DND-41 (cell line): ENCODE measurements at regions not wholly inside any gene's neighbourhood (a gene's known extent, or its start where the extent isn't known, plus 50 kb on each side); places are given as distances from the start of the nearest gene placed in this dataset.

ENCODE experiments used
- EZH2 ChIP-seq: IDR thresholded peaks from 3 replicates; pipeline ENCODE4 v1.6.1; 2012; ENCODE audit warnings: borderline replicate concordance, low read depth, mild to moderate bottlenecking, moderate library complexity, low read length, inconsistent platforms; ENCODE audit not compliant: severe bottlenecking
- TF ChIP-seq, protein P1 (sequence below): IDR thresholded peaks from 2 replicates; pipeline ENCODE4 v1.5.1; 2012; ENCODE audit warnings: borderline replicate concordance, low read length, moderate library complexity, mild to moderate bottlenecking; ENCODE audit not compliant: poor library complexity, severe bottlenecking; ENCODE audit errors: extremely low read depth

DNA sequence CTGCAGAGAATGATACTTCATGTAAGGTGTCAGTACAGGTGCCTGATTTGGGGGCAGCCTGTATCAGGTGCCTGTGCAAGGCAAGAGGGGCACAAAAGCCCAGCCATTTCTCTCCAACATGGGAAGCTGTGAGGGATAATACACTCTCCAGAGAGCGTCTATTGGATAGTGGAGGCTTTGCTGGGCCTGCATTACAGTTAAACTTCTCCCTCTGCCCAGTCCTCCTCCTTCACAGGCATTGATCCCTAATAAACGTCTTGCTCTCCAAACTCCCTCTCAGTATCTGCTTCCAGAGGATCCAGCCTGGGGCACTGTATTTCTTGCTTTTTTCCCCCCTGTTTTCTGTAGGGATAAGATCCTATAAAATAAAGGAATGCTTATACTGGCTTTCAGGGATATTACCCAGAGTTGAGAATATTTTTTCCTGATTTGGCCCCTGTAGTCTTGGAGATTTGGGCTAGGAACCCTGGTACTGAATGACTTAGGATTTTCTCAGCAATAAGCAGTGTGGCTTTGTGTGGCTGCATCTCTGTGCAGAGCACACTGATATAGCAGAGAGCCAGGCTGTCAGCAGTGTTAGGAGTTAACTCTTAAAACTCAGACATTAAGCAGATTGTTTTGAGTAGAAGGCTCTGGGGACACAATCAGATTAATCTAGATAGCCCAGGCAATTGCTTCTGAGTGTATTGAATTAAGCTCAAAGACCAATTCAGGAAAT, 330.6 kb downstream of the CYRIA start:
- TF ChIP-seq, protein P1, sequence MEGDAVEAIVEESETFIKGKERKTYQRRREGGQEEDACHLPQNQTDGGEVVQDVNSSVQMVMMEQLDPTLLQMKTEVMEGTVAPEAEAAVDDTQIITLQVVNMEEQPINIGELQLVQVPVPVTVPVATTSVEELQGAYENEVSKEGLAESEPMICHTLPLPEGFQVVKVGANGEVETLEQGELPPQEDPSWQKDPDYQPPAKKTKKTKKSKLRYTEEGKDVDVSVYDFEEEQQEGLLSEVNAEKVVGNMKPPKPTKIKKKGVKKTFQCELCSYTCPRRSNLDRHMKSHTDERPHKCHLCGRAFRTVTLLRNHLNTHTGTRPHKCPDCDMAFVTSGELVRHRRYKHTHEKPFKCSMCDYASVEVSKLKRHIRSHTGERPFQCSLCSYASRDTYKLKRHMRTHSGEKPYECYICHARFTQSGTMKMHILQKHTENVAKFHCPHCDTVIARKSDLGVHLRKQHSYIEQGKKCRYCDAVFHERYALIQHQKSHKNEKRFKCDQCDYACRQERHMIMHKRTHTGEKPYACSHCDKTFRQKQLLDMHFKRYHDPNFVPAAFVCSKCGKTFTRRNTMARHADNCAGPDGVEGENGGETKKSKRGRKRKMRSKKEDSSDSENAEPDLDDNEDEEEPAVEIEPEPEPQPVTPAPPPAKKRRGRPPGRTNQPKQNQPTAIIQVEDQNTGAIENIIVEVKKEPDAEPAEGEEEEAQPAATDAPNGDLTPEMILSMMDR, result no peak
- no peak for TF ChIP-seq EZH2
